ENCODE measurements at regions not wholly inside any gene's neighbourhood (a gene's known extent, or its start where the extent isn't known, plus 50 kb on each side); places are given as distances from the start of the nearest gene placed in this dataset.

DNA sequence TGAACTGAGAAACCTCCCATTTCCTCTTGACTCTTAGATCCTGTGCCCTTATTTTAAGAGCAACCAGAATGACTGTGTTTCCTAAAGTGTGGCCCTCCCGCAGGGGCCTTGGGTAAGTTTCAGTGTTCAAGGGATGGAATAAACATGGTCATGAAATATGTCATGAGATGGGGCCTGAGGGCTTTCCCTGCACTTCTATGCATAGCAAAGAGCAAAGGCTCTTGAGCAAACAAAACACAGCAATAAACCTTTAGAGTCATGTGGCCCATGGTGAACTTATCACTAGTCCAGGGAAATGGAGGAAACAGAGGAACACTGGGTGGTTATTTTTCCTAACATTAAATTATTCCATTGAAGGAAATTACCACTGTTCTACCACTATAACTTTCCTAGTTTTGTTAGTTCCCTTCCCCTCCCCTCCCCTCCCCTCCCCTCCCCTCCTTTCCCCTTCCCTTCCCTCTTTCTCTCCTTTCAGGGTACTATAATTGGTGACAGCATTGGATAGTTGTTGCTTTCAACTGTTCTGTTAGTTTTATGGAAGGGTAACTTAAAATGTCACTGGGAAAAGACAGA lies 72.4 kb downstream of the CTSL start:
- TF ChIP-seq, protein P1, sequence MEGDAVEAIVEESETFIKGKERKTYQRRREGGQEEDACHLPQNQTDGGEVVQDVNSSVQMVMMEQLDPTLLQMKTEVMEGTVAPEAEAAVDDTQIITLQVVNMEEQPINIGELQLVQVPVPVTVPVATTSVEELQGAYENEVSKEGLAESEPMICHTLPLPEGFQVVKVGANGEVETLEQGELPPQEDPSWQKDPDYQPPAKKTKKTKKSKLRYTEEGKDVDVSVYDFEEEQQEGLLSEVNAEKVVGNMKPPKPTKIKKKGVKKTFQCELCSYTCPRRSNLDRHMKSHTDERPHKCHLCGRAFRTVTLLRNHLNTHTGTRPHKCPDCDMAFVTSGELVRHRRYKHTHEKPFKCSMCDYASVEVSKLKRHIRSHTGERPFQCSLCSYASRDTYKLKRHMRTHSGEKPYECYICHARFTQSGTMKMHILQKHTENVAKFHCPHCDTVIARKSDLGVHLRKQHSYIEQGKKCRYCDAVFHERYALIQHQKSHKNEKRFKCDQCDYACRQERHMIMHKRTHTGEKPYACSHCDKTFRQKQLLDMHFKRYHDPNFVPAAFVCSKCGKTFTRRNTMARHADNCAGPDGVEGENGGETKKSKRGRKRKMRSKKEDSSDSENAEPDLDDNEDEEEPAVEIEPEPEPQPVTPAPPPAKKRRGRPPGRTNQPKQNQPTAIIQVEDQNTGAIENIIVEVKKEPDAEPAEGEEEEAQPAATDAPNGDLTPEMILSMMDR (IDR thresholded peaks at IDR 0.05): no peak

DNA sequence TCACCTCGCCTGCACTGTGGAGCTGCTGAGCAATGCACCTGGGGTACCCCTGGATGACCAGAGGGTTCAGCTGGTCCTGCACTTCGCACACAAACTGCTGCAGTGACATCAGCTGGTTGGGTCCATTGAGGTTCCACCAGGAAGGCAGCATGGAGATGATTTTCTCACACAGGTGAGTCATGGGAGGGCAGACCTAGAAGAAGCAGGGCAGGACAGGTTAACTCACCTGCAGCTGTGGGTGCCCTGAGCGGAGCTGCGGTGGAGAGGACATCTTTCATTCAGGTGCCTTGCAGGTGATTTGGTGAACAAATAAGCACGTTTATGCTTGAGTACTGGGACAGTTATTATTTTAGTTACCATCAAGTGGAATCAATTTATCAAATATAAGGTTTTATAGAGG lies 73.6 kb downstream of the CTSL start:
- Histone ChIP-seq H3K4me3 (ENCODE audit: low read depth, low read length) (no peak overlapping the region), H3K27ac (no peak overlapping the region), H3K79me2 (no peaks in the 10 kb centered on the region), H3K9ac (no peak overlapping the region), H3K36me3 (ENCODE audit: control insufficient read depth, insufficient read depth, low read length) (no peaks in the 10 kb centered on the region), H3K9me3 (ENCODE audit: control insufficient read depth, low read length) (no peaks in the 10 kb centered on the region), H2AFZ (no peak overlapping the region), H3K4me2 (ENCODE audit: low read length) (no peak overlapping the region), H3K27me3 (ENCODE audit: control insufficient read depth, insufficient read depth, low read length) (no peaks in the 10 kb centered on the region), H3K4me1 (no peaks in the 10 kb centered on the region)
- TF ChIP-seq, protein P1 (IDR thresholded peaks at IDR 0.05): no peak

More for the DNA sequence above, 72.4 kb downstream of the CTSL start:
- Histone ChIP-seq H3K9me3 (ENCODE audit: control insufficient read depth, low read length) (no peaks in the 10 kb centered on the region), H3K79me2 (no peaks in the 10 kb centered on the region), H3K27me3 (ENCODE audit: control insufficient read depth, insufficient read depth, low read length) (no peaks in the 10 kb centered on the region), H3K4me3 (ENCODE audit: low read depth, low read length) (no peak overlapping the region), H3K4me2 (ENCODE audit: low read length) (no peak overlapping the region), H3K4me1 (no peaks in the 10 kb centered on the region), H3K27ac (no peak overlapping the region), H3K36me3 (ENCODE audit: control insufficient read depth, insufficient read depth, low read length) (no peaks in the 10 kb centered on the region), H2AFZ (no peak overlapping the region), H3K9ac (no peak overlapping the region)

DNA sequence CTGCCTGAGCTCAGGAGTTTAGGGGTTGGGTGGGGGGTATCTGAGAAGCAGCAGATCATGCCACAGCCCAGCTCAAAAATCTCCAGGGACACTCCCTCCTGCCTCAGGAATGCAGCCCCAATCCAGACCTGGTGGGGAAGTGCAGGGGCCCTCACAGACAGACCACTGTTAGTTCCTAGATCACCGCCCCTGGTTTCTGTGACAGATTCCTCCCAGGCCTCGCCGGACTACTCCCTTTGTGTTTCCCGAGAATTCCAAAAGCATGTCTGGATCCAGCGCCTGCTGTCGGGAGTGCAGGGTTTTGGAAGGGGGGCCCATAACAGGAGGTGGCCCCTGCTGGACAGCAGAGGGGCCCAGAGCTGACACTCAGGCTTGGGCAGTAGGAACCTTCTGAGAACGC lies 74.5 kb downstream of the CTSL start:
- Histone ChIP-seq H2AFZ (no peak overlapping the region), H3K4me1 (no peaks in the 10 kb centered on the region), H3K79me2 (no peaks in the 10 kb centered on the region), H3K4me3 (ENCODE audit: low read depth, low read length) (no peak overlapping the region), H3K27ac (no peak overlapping the region), H3K9me3 (ENCODE audit: control insufficient read depth, low read length) (no peaks in the 10 kb centered on the region), H3K36me3 (ENCODE audit: control insufficient read depth, insufficient read depth, low read length) (no peaks in the 10 kb centered on the region), H3K4me2 (ENCODE audit: low read length) (no peak overlapping the region), H3K27me3 (ENCODE audit: control insufficient read depth, insufficient read depth, low read length) (no peaks in the 10 kb centered on the region), H3K9ac (no peak overlapping the region)
- TF ChIP-seq, protein P1 (IDR thresholded peaks at IDR 0.05): no peak

DNA sequence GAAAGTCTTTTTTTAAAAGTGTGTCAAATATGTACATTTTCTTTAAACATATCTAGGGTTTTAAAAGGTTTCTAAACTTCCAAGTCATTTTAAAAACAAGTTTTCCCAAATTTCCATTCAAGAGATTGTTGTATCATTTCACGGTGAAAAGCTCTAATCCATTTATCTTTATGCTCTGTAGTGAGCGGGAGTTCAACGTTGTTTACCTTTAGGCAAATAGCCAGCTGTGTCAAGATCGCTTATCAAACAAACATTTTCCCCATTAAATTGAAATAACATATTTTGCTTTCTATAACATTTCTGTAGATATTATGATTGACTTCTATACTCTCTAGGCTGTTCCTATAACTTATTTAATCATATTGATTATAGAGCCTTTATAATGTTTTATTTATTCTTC lies 75.1 kb downstream of the CTSL start:
- Histone ChIP-seq H3K79me2 (no peaks in the 10 kb centered on the region), H2AFZ (no peak overlapping the region), H3K9me3 (ENCODE audit: control insufficient read depth, low read length) (no peaks in the 10 kb centered on the region), H3K4me2 (ENCODE audit: low read length) (no peak overlapping the region), H3K4me1 (no peaks in the 10 kb centered on the region), H3K4me3 (ENCODE audit: low read depth, low read length) (no peak overlapping the region), H3K9ac (no peak overlapping the region), H3K36me3 (ENCODE audit: control insufficient read depth, insufficient read depth, low read length) (no peaks in the 10 kb centered on the region), H3K27me3 (ENCODE audit: control insufficient read depth, insufficient read depth, low read length) (no peaks in the 10 kb centered on the region), H3K27ac (no peak overlapping the region)
- TF ChIP-seq, protein P1 (IDR thresholded peaks at IDR 0.05): no peak

DNA sequence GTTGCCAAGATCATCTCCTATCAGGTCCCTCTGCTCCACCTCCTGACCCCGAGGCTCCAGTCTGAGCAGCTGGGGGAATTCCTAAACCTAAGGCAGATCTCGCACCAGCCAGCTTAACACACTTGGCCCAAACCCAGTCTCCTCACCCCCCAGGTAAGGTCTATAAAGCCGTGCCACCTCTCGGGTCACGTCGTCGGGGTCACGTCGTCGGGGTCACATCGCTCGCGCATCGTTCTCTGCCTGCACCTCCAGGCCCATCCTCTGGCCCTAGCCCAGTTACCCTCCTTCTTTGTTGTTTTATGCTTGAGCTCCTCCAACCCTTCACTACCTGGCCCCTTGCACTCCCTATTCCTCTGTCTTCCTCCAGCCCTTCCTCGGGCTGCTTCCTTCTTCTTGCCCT lies 77.2 kb downstream of the CTSL start:
- Histone ChIP-seq H2AFZ (no peak overlapping the region), H3K4me2 (ENCODE audit: low read length) (no peak overlapping the region), H3K9ac (no peak overlapping the region), H3K27ac (no peak overlapping the region), H3K27me3 (ENCODE audit: control insufficient read depth, insufficient read depth, low read length) (no peaks in the 10 kb centered on the region), H3K79me2 (no peaks in the 10 kb centered on the region), H3K9me3 (ENCODE audit: control insufficient read depth, low read length) (no peaks in the 10 kb centered on the region), H3K4me1 (no peaks in the 10 kb centered on the region), H3K4me3 (ENCODE audit: low read depth, low read length) (no peak overlapping the region), H3K36me3 (ENCODE audit: control insufficient read depth, insufficient read depth, low read length) (no peaks in the 10 kb centered on the region)
- TF ChIP-seq, protein P1 (IDR thresholded peaks at IDR 0.05): no peak

Measured in parathyroid adenoma (tissue), 2 donors.